ENCODE measurements at regions not wholly inside any gene's neighbourhood (a gene's known extent, or its start where the extent isn't known, plus 50 kb on each side); places are given as distances from the start of the nearest gene placed in this dataset.

- Mint-ChIP-seq H3K9me3 (no peaks in the 10 kb centered on the region), H3K4me3 (peak overlapping the region; percentile 52), H3K27ac (no peak overlapping the region), H3K4me1 (peaks cover 12% of the 10 kb centered on the region), H3K36me3 (ENCODE audit: low read depth) (no peaks in the 10 kb centered on the region), H3K27me3 (ENCODE audit: insufficient read depth, low read depth, poor library complexity) (peaks cover 7% of the 10 kb centered on the region)
- no peaks in the 10 kb centered on the region for H4K20me1 ChIP-seq (replicated peaks; ENCODE audit: insufficient read depth)
- TF ChIP-seq STAT1 (IDR thresholded peaks at IDR 0.05; ENCODE audit: unreplicated experiment): no peak
- no peak overlapping the region for H2AFZ ChIP-seq
- peak overlapping the region; percentile 67 for H3K4me2 ChIP-seq
- DNase-seq (ENCODE audit: low spot score) (peak; percentile 64), ATAC-seq (peak; percentile 90)
- 0 out of 2 replicates have a peak, but pooled peaks cover 6% of the 10 kb centered on the region for H3K27me3 ChIP-seq (ENCODE audit: insufficient read depth)
- no peaks in the 10 kb centered on the region for H3K79me2 ChIP-seq (replicated peaks; ENCODE audit: insufficient read depth)
- no peaks in the 10 kb centered on the region for H3K9me2 ChIP-seq (ENCODE audit: insufficient read depth)
- H3F3A ChIP-seq (replicated peaks; ENCODE audit: low read depth): no peaks in the 10 kb centered on the region
- peaks cover 13% of the 10 kb centered on the region for H3K4me1 ChIP-seq (ENCODE audit: insufficient read depth)
- no peak overlapping the region for H3K27ac ChIP-seq (ENCODE audit: low read depth)
- peak overlapping the region; percentile 31 for H3K4me3 ChIP-seq
- H3K36me3 ChIP-seq (ENCODE audit: insufficient read depth): no peaks in the 10 kb centered on the region
These were observed 112.0 kb upstream of the MTHFD1L start for GRCh38 chr6:150753371-150754064.

GRCh38 chr6:150755042-150755441 lies 110.5 kb upstream of the MTHFD1L start:
- Histone ChIP-seq H3K36me3 (ENCODE audit: insufficient read depth) (no peaks in the 10 kb centered on the region), H3K4me1 (ENCODE audit: insufficient read depth) (peaks cover 13% of the 10 kb centered on the region), H2AFZ (no peak overlapping the region), H3K9me2 (ENCODE audit: insufficient read depth) (no peaks in the 10 kb centered on the region), H3K27ac (ENCODE audit: low read depth) (no peak overlapping the region), H3K4me3 (no peak overlapping the region), H3K4me2 (no peak overlapping the region), H3K27me3 (ENCODE audit: insufficient read depth) (0 out of 2 replicates have a peak, but pooled peaks cover 6% of the 10 kb centered on the region), H3K79me2 (replicated peaks; ENCODE audit: insufficient read depth) (no peaks in the 10 kb centered on the region), H4K20me1 (replicated peaks; ENCODE audit: insufficient read depth) (no peaks in the 10 kb centered on the region), H3F3A (replicated peaks; ENCODE audit: low read depth) (no peaks in the 10 kb centered on the region)
- ATAC-seq (no peak), DNase-seq (ENCODE audit: low spot score) (no peak)
- Mint-ChIP-seq H3K27ac (no peak overlapping the region), H3K4me1 (peaks cover 12% of the 10 kb centered on the region), H3K27me3 (ENCODE audit: insufficient read depth, low read depth, poor library complexity) (peaks cover 7% of the 10 kb centered on the region), H3K9me3 (no peaks in the 10 kb centered on the region), H3K4me3 (no peak overlapping the region), H3K36me3 (ENCODE audit: low read depth) (no peaks in the 10 kb centered on the region)
- TF ChIP-seq ZNF114 (CRISPR knock-in tag; IDR thresholded peaks at IDR 0.05): no peak
- TF ChIP-seq ZNF331 (CRISPR knock-in tag; IDR thresholded peaks at IDR 0.05; ENCODE audit: low read depth): no peak
- TF ChIP-seq JUNB (IDR thresholded peaks at IDR 0.05; ENCODE audit: unreplicated experiment): no peak
- TF ChIP-seq REST (IDR thresholded peaks at IDR 0.05; ENCODE audit: unreplicated experiment): no peak
- no peak for TF ChIP-seq EZH2phosphoT487 (IDR thresholded peaks at IDR 0.05; ENCODE audit: unreplicated experiment)
- TF ChIP-seq STAT1 (IDR thresholded peaks at IDR 0.05; ENCODE audit: unreplicated experiment): no peak
- no peak for TF ChIP-seq EZH2 (IDR thresholded peaks at IDR 0.05; ENCODE audit: low read depth, unreplicated experiment)
- TF ChIP-seq NANOG (IDR thresholded peaks at IDR 0.05; ENCODE audit: borderline replicate concordance): no peak
- TF ChIP-seq CREB1 (CRISPR knock-in tag; IDR thresholded peaks at IDR 0.05; ENCODE audit: low read depth): no peak
- no peak for TF ChIP-seq ETS1 (IDR thresholded peaks at IDR 0.05)
- no peak for TF ChIP-seq CTCF (conservative IDR thresholded peaks at IDR 0.05; ENCODE audit: low read depth in 2 of 2)
- TF ChIP-seq POLR2AphosphoS5 (IDR thresholded peaks at IDR 0.05; ENCODE audit: low read depth): no peak
